ENCODE measurements at regions not wholly inside any gene's neighbourhood (a gene's known extent, or its start where the extent isn't known, plus 50 kb on each side); places are given as distances from the start of the nearest gene placed in this dataset.
"Not testable (repeated sequence)": the region's sequence is repeated elsewhere in the genome, so short reads cannot be mapped to it uniquely, and the experiment has no call there.

DNA sequence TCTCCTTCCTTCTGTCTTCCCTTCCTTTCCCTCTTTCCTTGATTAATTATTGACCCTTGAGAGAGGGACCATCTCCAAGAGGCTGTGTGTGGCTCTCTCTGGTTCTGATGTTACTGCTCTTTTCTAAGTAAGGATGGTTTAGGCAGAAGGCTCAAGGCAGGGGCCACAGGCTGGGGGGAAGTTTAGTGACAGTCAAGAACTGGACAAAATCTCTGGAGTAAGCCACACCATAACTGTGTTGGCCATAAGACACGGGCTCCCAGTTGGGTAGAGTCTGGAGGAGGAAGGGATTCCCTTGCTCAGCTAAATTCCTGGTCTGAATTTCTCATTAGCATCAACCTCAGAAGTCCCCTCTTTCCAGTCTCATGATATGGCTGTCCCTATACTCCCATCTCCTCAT is 74.7 kb downstream of the BUD13 start:
- DNase-seq (ENCODE audit: low read depth), result no peak

DNA sequence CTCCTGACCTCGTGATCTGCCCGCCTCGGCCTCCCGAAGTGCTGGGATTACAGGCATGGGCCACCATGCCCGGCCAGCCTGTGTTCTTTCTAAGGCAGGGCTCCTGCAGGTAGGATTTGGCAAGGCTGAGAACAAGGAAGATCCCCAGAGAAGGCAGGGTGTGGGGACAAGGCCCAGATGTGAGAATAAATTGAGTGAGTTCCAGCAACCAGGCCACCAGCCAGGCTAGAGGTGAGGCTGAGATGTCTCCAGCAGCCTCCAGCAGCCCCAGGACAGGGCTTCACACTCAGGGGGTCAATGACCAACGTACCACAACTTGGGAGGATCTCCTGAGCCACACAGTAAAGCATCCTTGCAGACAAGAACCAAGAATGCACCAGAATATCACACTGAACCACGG is 75.1 kb downstream of the BUD13 start:
- DNase-seq (ENCODE audit: low read depth), result no peak

DNA sequence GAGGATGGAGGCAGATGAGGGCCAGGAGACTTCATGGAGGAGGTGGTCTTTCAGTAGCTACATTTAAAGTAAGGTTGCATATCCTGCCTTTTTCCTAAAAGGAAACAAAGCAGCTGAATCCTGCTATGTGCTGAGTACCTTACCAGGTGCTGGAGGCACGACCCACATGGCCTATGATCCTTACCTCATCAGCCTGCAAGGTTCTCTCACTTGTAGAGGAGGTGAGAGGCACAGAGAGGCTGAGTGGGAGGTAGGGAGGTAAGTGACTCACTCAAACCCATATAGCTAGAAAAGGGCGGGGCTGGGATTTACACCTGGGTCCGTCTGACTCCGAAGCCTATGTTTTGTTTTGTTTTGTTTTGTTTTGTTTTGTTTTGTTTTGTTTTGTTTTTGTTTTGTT is 75.8 kb downstream of the BUD13 start:
- DNase-seq (ENCODE audit: low read depth), result no peak

DNA sequence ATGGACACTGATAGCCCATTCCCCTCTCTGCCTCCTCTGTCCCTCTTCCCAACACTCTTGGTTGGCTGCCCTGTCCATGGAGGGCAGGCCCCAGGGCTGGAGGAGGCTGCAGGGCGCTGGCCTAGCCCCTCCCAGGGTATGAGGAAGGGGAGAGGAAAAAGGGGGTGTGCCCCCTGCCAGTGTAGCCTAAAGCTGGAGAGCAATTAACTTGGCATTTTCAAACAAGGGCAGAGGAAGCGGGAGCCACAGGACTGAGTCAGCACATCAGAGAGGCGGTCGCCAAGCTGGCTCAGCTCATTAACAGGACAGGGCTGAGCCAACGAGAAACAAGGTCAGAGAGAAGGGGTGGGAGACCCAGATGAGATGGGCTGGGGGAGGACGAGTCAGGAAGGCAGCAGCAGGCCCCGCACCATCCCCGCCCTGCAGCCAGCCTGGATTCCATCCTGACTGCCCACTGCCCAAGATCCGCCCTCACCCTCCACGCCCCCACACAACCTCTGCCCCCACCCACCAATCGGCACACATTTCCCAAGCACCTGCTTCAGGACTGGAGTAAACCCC is 76.3 kb downstream of the BUD13 start:
- DNase-seq (ENCODE audit: low read depth), result peak; percentile 8

DNA sequence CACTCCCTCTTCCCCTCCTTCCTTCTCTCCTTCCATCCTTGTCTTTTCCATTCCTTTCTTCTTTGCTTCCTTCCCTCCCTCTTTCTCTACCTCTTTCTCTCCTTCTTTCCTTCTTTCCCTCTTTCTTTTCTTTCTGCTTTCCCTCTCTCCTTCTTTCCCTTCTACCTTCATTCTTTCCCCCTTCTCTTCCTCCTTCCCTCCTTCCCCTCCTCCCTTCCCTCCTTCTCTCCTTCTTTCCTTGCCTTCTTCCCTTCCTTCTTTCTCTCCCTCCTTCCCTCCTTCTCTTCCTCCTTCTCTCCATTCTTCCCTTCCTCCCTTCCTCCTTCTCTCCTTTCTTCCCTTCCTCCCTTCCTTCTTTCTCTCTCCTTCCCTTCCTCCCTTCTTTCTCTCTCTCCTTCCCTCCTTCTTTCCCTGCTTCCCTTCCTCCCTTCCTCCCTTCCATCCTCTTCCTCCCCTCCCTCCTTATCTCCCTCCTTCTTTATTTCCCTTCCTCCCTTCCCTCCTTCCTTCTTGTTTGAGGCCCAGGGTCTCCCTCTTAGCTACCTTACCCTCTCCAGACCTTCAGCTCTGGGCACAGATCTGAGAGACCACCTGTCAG is 77.0 kb downstream of the BUD13 start:
- no peak for DNase-seq (ENCODE audit: low read depth)

DNA sequence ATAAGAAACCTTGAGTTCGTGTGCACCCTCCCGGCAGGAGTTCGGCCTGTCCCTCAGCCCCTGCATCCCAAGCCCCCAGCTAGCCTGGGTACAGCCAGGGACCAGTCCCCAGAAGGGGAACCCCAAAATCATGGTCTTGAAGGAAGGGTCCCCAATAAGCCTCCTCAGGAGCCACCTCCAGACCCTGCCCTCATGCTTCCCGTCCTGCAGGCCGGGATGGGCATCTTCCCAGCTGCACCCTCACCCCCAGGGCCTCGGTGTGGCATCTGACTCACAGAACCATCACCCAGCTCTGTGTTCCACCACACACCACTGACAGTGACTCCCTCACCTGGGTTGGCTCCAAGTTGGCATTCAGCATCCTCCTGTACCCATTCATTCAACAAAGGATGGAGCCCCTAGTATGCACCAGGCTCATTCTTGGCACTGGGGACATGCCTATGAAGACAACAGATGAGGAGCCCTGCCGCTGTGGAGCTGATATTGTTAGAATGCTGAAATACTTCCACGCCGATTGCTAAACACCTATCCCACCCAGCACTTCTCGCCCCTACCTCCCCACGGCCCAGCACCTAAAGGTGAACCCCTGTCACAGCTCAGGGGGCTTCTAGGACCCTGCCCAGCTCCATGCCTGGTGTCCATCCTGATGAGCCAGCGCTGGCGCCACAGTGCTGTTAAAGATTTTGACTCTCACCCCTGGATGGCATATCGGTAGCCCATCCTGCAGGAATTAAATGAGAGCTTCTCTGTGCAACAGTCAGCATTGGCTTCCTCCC is 77.8 kb downstream of the BUD13 start:
- no peak for DNase-seq (ENCODE audit: low read depth)

DNA sequence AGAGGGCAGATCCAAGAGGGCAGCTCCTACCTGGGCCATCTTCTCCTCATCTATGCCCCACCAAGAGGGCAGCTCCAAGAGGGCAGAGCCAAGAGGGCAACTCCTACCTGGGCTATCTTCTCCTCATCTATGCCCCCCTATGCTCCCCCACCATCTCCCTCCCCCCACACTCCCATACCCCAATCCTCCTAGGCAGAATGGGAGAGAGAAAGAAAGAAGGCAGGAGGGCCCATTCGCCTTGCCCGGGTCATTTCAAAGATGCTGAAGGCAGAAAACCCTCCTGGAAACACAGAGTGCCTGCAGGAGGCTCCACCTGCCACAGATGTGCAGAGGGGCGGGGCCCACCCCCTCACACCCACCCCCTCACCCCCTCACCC is 78.5 kb downstream of the BUD13 start:
- DNase-seq (ENCODE audit: low read depth), result no peak

DNA sequence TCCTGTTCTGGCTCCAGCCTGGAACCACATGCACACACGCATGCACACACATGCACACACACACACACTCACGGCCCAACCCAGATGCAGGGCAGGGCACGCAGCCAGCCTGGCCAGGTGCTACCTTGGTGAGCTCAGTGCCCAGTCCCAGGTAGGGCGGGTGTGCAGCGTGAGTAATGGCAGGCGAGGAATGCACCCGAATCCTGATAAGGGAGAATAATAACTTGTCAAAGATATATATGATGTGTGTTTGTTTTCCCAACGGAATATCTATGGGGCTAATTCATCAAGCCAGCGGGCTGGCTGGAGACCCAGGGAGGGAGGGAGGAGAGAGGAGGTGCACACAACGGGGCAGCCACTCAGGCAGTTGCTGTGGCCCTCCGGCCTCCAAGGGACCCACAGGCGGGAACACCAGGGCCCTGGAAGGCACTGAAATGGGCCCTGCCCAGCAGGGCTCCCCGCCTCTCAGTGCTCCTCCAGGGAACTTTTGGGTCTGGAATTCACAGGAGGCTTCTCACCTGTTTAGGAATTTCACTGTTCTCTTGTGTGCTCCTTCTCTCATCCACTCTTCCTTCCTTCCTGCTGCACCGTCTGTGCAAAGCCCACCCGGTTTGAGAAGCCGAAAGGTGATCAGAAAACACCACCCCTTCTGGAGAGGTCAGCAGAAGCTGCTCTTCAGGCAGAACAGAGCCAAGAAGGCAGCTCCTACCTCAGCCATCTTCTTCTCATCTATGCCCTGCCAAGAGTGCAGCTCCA is 79.0 kb downstream of the BUD13 start:
- no peak for DNase-seq (ENCODE audit: low read depth)

DNA sequence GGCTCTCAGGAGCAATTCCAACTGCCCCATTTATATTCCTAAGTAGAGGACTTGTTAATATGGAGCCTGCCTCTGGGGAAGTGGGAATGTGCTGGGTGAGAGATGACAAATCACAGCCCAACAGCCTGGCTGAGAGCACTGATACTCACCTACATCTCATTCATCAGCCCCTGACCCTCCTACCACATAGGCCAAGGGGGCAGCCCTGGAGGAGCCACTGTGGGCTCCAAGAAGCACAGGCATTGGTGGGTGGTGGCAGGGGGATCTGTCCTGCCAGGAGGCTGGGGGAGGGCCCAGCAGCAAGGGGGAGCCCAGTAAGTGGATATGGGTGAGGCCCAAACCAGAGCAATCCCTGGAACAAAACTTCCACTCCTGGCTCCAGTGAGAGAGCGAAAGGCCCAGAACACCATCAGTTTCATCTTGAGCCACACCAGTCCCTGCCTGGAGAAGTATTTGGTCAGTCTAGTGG is 79.7 kb downstream of the BUD13 start:
- DNase-seq (ENCODE audit: low read depth), result no peak

DNA sequence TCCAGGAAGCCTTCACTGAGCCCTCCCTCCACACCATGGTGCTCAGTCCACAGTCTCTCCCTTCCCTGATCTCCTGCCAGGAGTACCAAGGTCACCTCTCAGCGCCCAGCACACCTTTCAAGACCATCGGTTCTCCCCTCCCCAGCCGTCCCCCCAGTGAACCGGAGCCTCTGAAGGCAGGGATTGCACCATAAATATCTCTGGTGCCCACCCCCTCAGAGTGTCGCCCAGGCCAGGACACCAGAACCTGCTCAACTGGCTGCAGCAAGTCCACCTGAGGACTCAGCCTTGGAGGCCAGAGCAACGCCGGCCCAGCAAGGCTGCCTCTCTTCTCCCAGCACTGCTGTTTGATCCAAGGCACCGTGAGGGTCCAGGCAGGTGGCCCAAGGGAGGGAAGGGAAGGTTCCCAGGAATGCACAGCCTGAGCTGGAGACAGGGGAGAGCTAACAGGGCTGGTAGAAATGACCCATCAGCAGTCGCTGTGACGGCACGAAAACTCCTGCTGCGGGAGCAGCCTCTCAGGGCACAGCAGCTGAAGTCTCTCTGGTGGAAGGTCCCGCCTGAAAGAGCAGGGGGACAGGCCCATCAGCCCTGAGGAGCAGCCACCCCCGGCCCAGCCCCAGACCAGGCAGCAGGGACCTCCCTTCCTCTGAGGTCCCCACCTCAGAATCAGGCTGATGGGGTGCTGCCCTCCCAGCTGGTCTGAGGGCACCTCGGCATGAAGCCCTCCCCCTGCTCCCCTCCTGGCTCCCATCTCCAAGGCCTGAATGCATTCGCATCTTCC is 80.3 kb downstream of the BUD13 start:
- DNase-seq (ENCODE audit: low read depth), result no peak

DNA sequence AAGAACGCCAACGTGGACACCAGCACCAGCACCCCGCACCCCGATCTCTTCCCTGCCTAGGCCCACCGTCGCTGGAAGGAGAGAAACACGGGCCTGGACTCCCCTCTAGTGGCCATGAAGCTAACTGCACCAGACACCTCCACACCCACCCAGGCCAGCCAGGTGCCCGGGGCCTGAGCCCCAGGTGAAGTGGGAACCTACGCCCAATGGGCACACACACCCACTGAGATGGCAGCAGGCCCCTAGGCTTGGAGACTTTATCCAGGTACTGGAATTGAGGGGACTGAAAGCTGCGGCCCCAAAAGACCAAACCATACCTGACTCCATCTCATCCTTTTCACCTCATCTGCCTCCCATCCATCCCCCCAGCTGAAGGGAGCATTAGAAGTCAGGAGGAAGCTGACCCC is 81.0 kb downstream of the BUD13 start:
- peak; percentile 16 for DNase-seq (ENCODE audit: low read depth)

DNA sequence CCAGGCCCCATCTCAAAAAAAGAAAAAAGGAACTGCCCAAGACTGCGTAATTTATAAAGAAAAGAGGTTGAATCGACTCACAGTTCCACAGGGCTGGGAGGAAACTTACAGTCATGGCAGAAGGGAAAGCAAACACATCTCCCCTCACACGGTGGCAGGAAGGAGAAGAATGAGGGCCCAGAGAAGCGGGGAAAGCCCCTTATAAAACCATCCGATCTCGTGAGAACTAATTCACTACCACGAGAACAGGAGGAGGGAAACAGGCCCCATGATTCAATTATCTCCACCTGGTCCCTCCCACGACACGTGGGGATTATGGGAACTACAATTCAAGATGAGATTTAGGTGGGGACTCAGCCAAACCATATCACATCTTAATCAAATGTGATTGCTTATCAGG is 82.2 kb downstream of the BUD13 start:
- DNase-seq (ENCODE audit: low read depth), result no peak

DNA sequence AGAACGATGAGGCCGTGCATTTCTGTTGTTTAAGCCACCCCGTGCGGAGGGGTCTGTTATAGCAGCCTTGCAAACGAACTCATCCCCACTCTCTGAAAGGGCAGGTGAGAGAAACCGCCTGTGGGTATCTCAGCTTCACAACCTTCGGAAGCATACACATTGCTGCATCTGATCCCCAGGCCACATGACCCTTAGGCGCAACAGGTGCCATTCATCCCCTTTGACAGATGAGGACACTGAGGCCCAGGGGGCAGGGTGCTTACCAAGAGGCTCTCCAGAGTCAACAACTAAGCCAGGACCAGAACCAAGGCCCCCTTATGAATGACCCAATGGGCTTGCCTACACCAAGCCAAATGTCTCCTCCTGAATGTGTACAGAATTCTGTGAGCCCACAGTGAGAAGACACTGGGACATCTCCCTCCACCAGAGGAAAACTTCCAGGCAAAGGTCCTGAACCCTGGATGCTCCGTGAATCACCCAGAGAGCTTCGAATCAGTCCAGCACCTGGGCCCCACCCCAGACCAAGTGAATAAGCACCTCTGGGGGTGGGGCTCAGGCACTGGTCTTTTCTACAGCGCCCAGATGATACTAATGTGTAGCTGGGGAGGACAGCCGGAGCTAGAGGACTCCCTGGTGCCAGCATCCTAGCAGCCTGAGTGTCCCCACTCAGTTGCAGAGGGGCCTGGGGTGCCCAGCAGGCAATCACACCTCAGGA is 83.2 kb downstream of the BUD13 start:
- DNase-seq (ENCODE audit: low read depth), result no peak

DNA sequence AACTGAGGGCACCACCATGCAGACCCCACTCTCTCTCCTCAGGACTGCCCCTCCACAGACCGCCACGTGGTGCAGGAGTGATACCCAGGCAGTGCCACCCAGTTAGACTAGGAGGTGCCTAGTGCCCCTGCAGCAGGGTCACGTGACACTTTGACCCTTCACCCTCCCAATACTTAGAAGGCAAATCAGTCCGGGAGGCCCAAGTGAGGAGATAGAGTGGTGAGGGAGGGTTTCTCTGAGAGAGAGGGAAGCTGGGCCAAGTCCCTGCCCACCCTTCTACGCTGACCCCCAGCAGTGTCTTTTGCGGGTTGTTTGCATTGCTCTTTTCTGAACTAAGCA is 84.6 kb downstream of the BUD13 start:
- DNase-seq (ENCODE audit: low read depth), result no peak

DNA sequence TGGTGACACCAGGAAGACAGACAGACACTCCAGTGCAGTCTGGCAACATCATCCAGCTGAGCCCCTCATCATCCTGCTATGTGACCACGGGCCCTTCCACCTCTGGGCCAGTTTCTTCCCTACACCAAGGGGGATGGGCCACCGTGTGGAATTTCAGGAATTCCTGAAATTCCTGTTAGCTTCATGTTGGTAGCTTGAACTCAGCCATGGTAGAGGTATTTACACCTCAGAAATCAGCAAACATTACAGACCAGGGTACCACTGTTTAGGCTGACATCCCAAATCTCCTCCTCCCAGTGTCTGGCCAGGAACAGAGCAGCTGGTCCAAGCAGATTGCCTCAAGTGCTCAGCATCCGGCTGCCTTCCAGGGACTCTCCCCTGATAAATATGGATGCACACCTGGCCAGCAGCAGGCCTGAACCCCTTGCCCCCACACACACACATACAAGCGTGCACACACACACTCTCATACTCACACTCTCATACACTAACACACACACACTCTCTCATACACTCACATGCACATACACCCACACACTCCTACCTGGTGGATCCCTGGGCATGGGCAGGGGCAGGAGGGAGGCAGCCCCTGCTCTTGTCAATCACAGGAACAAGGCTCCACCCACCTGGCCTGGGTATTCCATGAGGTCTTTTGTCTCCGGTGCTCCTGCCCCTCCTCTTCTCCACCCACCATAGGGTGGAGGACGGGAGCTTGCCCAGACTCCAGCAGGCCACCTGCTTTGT is 85.2 kb downstream of the BUD13 start:
- no peak for DNase-seq (ENCODE audit: low read depth)

DNA sequence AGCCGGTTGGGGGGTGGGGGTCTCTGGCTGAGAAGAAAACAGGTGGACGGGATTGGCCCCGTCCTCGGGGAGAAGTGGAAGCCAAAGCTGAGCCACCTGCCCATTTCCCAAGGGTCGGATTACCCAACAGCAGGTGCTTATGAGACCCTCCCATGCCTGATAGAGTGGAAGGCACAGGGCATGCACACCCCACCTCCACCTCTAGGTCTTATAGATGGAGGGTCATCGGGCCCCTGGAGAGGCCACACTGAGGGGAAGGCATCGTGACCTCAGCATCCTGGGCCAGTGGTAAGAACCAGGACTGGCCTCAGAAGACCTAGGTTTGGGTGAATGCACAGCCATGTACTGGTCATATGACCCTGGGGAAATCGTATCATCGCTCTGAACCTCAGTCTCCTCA is 85.9 kb downstream of the BUD13 start:
- DNase-seq (ENCODE audit: low read depth), result no peak

DNA sequence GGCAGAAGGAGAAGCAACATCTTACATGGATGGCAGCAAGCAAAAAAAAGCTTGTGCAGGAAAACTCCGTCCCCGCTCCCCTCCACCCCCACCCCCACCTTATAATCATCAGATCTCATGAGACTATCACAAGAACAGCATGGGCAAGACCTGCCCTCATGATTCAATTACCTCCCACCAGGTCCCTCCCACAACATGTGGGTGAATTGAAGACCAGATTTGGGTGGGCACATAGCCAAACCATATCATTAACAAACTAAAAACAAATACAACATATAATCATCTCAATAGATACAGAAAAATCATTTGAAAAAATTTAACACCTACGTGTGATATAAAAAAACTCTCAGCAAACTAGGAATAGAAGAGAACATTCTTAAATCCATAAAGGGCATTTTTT is 88.8 kb downstream of the BUD13 start:
- DNase-seq (ENCODE audit: low read depth), result no peak

DNA sequence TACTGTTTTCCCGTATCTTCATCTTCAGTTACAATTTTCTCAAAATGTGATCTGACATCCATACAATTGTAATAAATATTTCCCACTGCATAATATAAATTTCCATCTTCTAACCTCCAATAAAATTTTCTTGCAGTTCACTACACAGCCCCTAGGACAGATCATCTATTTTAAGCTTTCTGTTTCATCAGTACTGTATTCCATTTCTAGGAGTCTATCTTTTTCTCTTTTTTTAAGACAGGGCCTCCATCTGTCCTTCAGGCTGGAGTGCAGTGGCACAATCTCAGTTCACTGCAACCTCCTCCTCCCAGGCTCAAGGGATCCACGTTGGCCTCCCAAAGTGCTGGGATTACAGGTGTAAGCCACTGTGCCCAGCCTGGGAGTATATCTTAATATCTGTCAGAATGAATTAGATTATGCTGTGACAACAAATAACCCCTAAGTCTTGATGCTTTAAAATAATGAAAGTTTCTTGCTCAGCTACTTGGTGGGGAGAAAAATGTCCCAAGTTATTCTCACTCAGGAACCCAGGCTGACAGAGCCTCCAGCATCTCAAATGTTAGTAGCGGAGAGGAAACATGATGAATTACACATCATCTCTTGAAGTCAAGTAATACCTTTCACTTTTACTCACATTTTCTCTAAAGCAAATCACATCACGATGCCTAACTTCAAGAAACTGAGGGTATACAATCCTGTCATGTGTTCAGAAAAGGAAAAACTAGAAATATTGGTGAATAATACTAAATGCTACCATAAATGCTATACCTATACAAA is 92.2 kb downstream of the BUD13 start:
- no peak for DNase-seq (ENCODE audit: low read depth)

DNA sequence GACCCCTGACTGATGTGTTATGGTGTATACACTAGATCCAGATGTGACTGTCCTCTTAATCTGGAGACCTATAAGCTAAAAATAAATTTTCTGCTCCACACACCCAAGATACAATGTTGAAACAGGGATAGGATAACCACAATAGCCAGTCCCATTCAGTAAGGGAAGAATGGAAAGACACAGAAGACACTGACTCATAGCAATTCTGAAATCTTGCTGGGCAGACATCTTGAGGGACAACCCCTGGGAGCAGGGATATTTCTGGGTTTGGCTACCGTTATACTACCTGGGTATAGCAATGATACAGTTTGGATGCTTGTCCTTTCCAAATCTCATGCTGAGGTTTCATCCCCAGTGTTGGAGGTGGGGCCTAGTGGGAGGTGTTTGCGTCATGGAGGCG is 93.9 kb downstream of the BUD13 start:
- no peak for DNase-seq (ENCODE audit: low read depth)

DNA sequence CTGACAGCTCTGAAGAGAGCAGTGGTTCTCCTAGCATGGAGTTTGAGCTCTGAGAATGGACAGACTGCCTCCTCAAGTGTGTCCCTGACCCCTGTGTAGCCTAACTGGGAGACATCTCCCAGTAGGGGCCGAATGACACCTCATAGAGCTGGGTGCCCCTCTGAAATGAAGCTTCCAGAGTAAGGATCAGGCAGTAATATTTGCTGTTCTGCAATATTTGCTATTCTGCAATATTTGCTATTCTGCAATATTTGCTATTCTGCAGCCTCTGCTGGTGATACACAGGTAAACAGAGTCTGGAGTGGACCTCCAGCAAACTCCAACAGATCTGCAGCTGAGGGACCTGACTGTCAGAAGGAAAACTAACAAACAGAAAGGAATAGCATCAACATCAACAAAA is 105.5 kb downstream of the BUD13 start:
- not testable (repeated sequence) for DNase-seq (ENCODE audit: low read depth)

Data from iris pigment epithelial cell (primary cell).